NCI-H2029 treated with DMSO at 0.1 percent for 48 hours (cell line): ENCODE measurements at regions not wholly inside any gene's neighbourhood (a gene's known extent, or its start where the extent isn't known, plus 50 kb on each side); places are given as distances from the start of the nearest gene placed in this dataset.

ENCODE experiments used
- DNase-seq: peaks from one replicate; lab custom pipeline; 2025; lab: John Stamatoyannopoulos, UW

- no peak for DNase-seq
These were observed 661.8 kb upstream of the RIOK2 start for GRCh38 chr5:97844797-97845196.

- DNase-seq: no peak
These were observed 663.6 kb upstream of the RIOK2 start for GRCh38 chr5:97846643-97847042.

GRCh38 chr5:97847920-97848631 lies 665.0 kb upstream of the RIOK2 start:
- DNase-seq: no peak

GRCh38 chr5:97851036-97851435 lies 668.0 kb upstream of the RIOK2 start:
- DNase-seq: no peak

GRCh38 chr5:97854871-97855762 lies 672.1 kb upstream of the RIOK2 start:
- DNase-seq: no peak

- DNase-seq: no peak
These were observed 691.4 kb upstream of the RIOK2 start for GRCh38 chr5:97874491-97874890.

GRCh38 chr5:97876272-97876671 lies 693.2 kb upstream of the RIOK2 start:
- no peak for DNase-seq

- no peak for DNase-seq
These were observed 694.5 kb upstream of the RIOK2 start for GRCh38 chr5:97877588-97877987.

GRCh38 chr5:97888439-97888838 lies 705.4 kb upstream of the RIOK2 start:
- DNase-seq: no peak

GRCh38 chr5:97891971-97892370 lies 708.9 kb upstream of the RIOK2 start:
- DNase-seq: no peak

GRCh38 chr5:97903742-97904141 lies 720.7 kb upstream of the RIOK2 start:
- no peak for DNase-seq

- DNase-seq: no peak
These were observed 723.1 kb upstream of the RIOK2 start for GRCh38 chr5:97906135-97906534.

GRCh38 chr5:97907646-97908400 lies 724.8 kb upstream of the RIOK2 start:
- no peak for DNase-seq

GRCh38 chr5:97909541-97909940 lies 726.5 kb upstream of the RIOK2 start:
- no peak for DNase-seq

GRCh38 chr5:97914483-97914882 lies 731.4 kb upstream of the RIOK2 start:
- no peak for DNase-seq

GRCh38 chr5:97915106-97915505 lies 732.1 kb upstream of the RIOK2 start:
- no peak for DNase-seq

- no peak for DNase-seq
These were observed 735.0 kb upstream of the RIOK2 start for GRCh38 chr5:97918057-97918456.

- no peak for DNase-seq
These were observed 735.6 kb upstream of the RIOK2 start for GRCh38 chr5:97918620-97919019.

- no peak for DNase-seq
These were observed 736.7 kb upstream of the RIOK2 start for GRCh38 chr5:97919719-97920118.

GRCh38 chr5:97922776-97923175 lies 739.7 kb upstream of the RIOK2 start:
- DNase-seq: no peak

- no peak for DNase-seq
These were observed 740.4 kb upstream of the RIOK2 start for GRCh38 chr5:97923496-97923895.

GRCh38 chr5:97923997-97924396 lies 741.0 kb upstream of the RIOK2 start:
- DNase-seq: no peak

GRCh38 chr5:97929383-97929782 lies 746.3 kb upstream of the RIOK2 start:
- no peak for DNase-seq
